ENCODE measurements at regions not wholly inside any gene's neighbourhood (a gene's known extent, or its start where the extent isn't known, plus 50 kb on each side); places are given as distances from the start of the nearest gene placed in this dataset.

GRCh38 chr2:156703642-156704041 is 267.5 kb downstream of the GPD2 start:
- Histone ChIP-seq H2BK5ac (ENCODE audit: low read depth, low read length, poor library complexity, severe bottlenecking) (no peak overlapping the region), H3K56ac (ENCODE audit: extremely low read depth, insufficient read depth, low read length) (no peak overlapping the region), H3K14ac (replicated peaks; ENCODE audit: low read depth, low read length) (no peak overlapping the region), H3K9me3 (ENCODE audit: control insufficient read depth, insufficient read depth, low read length) (no peaks in the 10 kb centered on the region), H3K18ac (ENCODE audit: low read depth, low read length) (no peak overlapping the region), H3K79me1 (ENCODE audit: low read depth in 1 of 2, low read length in 2 of 2) (no peaks in the 10 kb centered on the region), H4K5ac (ENCODE audit: low read depth, low read length) (no peak overlapping the region), H3K9ac (ENCODE audit: low read depth, low read length) (no peak overlapping the region), H2BK20ac (ENCODE audit: low read depth, low read length) (no peak overlapping the region), H2BK15ac (ENCODE audit: low read depth, low read length) (no peak overlapping the region), H2AFZ (replicated peaks; ENCODE audit: low read length, poor library complexity) (no peak overlapping the region), H3K4me2 (ENCODE audit: low read depth, low read length) (no peak overlapping the region), H4K20me1 (ENCODE audit: insufficient read depth, low read length) (no peaks in the 10 kb centered on the region), H3K9me1 (ENCODE audit: insufficient read depth, low read length) (no peaks in the 10 kb centered on the region), H3K4me1 (ENCODE audit: control insufficient read depth, insufficient read depth, low read length) (no peaks in the 10 kb centered on the region), H4K8ac (ENCODE audit: low read depth in 2 of 2, low read length in 2 of 2) (no peak overlapping the region), H2AK9ac (replicated peaks; ENCODE audit: low read depth, low read length, poor library complexity) (no peak overlapping the region), H3K23ac (ENCODE audit: low read depth, low read length) (no peak overlapping the region), H3K4ac (ENCODE audit: low read depth, low read length) (no peak overlapping the region), H3K36me3 (ENCODE audit: control insufficient read depth, insufficient read depth, low read length) (no peaks in the 10 kb centered on the region), H3K27me3 (ENCODE audit: control insufficient read depth, insufficient read depth, low read length) (no peaks in the 10 kb centered on the region; the same call in 1 of the 2 replicates), H2AK5ac (ENCODE audit: low read depth, low read length) (no peak overlapping the region), H4K91ac (ENCODE audit: insufficient read depth, low read depth, low read length) (no peak overlapping the region), H3K4me3 (ENCODE audit: insufficient read depth, low read depth, low read length) (no peak overlapping the region), H2BK120ac (ENCODE audit: low read depth, low read length) (no peak overlapping the region), H3K27ac (ENCODE audit: insufficient read depth, low read length) (no peak overlapping the region)
- in situ Hi-C loops (cut with MboI; ENCODE audit: low sequenced_read_pairs) = no loop called here
- POLR2A ChIA-PET (ENCODE audit: unreplicated experiment) = no interaction called here
- dilution Hi-C loops (cut with HindIII; ENCODE audit: low sequenced_read_pairs, unreplicated experiment) = no loop called here
- BruUV-seq (replicated peaks) = no TSS peak
- ATAC-seq (ENCODE audit: low read depth) (no peak), DNase-seq (no peak)
- intact Hi-C loops (cut with micrococcal nuclease) = no loop called here
- 14% methylated on average over 1 of the region's 6 CpGs; no CpG with 5 or more reads in 1 of the 2 experiments for WGBS, 2 experiments (ENCODE audit: extremely low coverage in 2 of 2, insufficient read length in 1 of 2)
- CTCF ChIA-PET = interaction anchor here (0.6 kb wide), 1 partner anchor 31 kb away, joined by 3 read pairs; no protein-coding TSS in a partner anchor
- TF ChIP-seq SMC3 (IDR thresholded peaks at IDR 0.05; ENCODE audit: low read depth, low read length) = no peak
- no peak for TF ChIP-seq RCOR1 (IDR thresholded peaks at IDR 0.05; ENCODE audit: insufficient replicate concordance, low read length)
- no peak for TF ChIP-seq ELK1 (IDR thresholded peaks at IDR 0.05; ENCODE audit: borderline replicate concordance, low read depth, low read length)
- no peak for TF ChIP-seq POLR2A (IDR thresholded peaks at IDR 0.05; ENCODE audit: low read depth, low read length)
- TF ChIP-seq RAD21 (IDR thresholded peaks at IDR 0.05; ENCODE audit: low read length) = no peak
- TF ChIP-seq MAZ (IDR thresholded peaks at IDR 0.05; ENCODE audit: borderline replicate concordance, low read depth, low read length) = no peak
- no peak for TF ChIP-seq RFX5 (IDR thresholded peaks at IDR 0.05; ENCODE audit: low read depth, low read length)
- no peak for TF ChIP-seq BHLHE40 (IDR thresholded peaks at IDR 0.05; ENCODE audit: low read depth, low read length)
- TF ChIP-seq CHD1 (IDR thresholded peaks at IDR 0.05; ENCODE audit: low read depth, low read length) = no peak
- TF ChIP-seq MXI1 (IDR thresholded peaks at IDR 0.05; ENCODE audit: borderline replicate concordance, low read depth, low read length) = no peak
- TF ChIP-seq NFE2L2 (IDR thresholded peaks at IDR 0.05; ENCODE audit: low read depth, low read length) = no peak
- TF ChIP-seq CTCF (conservative IDR thresholded peaks at IDR 0.05; ENCODE audit: low read depth, low read length) = no peak
- no peak for TF ChIP-seq MAFK (IDR thresholded peaks at IDR 0.05; ENCODE audit: low read depth, low read length)
- no peak for TF ChIP-seq FOS (IDR thresholded peaks at IDR 0.05; ENCODE audit: low read depth, low read length)
- TF ChIP-seq CEBPB (IDR thresholded peaks at IDR 0.05; ENCODE audit: low read depth, low read length) = no peak
- TF ChIP-seq, protein P1, sequence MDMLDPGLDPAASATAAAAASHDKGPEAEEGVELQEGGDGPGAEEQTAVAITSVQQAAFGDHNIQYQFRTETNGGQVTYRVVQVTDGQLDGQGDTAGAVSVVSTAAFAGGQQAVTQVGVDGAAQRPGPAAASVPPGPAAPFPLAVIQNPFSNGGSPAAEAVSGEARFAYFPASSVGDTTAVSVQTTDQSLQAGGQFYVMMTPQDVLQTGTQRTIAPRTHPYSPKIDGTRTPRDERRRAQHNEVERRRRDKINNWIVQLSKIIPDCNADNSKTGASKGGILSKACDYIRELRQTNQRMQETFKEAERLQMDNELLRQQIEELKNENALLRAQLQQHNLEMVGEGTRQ (IDR thresholded peaks at IDR 0.05; ENCODE audit: low read depth, low read length) = no peak

Measured in IMR-90 (cell line).